Parathyroid adenoma (tissue), 2 donors: ENCODE measurements at regions not wholly inside any gene's neighbourhood (a gene's known extent, or its start where the extent isn't known, plus 50 kb on each side); places are given as distances from the start of the nearest gene placed in this dataset.

Experiments used
- H2AFZ ChIP-seq: fragments of 300-600 bp; sonication (generic); one replicate; pipeline ENCODE4 v1.7.0; 2017; ENCODE audit warnings: antibody characterized with exemption, mild to moderate bottlenecking
- H3K27ac ChIP-seq: fragments of 300-600 bp; sonication (generic); one replicate; pipeline ENCODE4 v1.7.0; 2017
- H3K27me3 ChIP-seq: fragments of 300-600 bp; sonication (generic); one replicate; pipeline ENCODE4 v1.7.0; 2017; ENCODE audit warnings: low read length; ENCODE audit not compliant: control insufficient read depth, insufficient read depth
- H3K36me3 ChIP-seq: fragments of 300-600 bp; sonication (generic); one replicate; pipeline ENCODE4 v1.7.0; 2017; ENCODE audit warnings: low read length; ENCODE audit not compliant: control insufficient read depth, insufficient read depth
- H3K4me1 ChIP-seq: fragments of 300-600 bp; sonication (generic); one replicate; pipeline ENCODE4 v1.7.0; 2017; ENCODE audit warnings: control low read depth
- H3K4me2 ChIP-seq: fragments of 300-600 bp; sonication (generic); one replicate; pipeline ENCODE4 v1.7.0; 2017; ENCODE audit warnings: low read length
- H3K4me3 ChIP-seq: fragments of 300-600 bp; sonication (generic); one replicate; pipeline ENCODE4 v1.7.0; 2017; ENCODE audit warnings: low read depth, low read length
- H3K79me2 ChIP-seq: fragments of 300-600 bp; sonication (generic); one replicate; pipeline ENCODE4 v1.7.0; 2017; ENCODE audit warnings: control low read depth
- H3K9ac ChIP-seq: fragments of 300-600 bp; sonication (generic); one replicate; pipeline ENCODE4 v1.7.0; 2017; ENCODE audit warnings: mild to moderate bottlenecking
- H3K9me3 ChIP-seq: fragments of 300-600 bp; sonication (generic); one replicate; pipeline ENCODE4 v1.7.0; 2017; ENCODE audit warnings: low read length; ENCODE audit not compliant: control insufficient read depth
- CTCF ChIP-seq: fragments of 300-600 bp; sonication (generic); IDR thresholded peaks from one replicate; pipeline ENCODE4 v1.7.0; 2017; ENCODE audit warnings: antibody characterized with exemption, mild to moderate bottlenecking
- donor health status: primary hyperparathyroidism.

- H2AFZ ChIP-seq, result no peak overlapping the region
- no peak overlapping the region for H3K4me2 ChIP-seq
- H3K27me3 ChIP-seq, result no peaks in the 10 kb centered on the region
- H3K79me2 ChIP-seq, result no peaks in the 10 kb centered on the region
- H3K27ac ChIP-seq, result no peak overlapping the region
- no peaks in the 10 kb centered on the region for H3K4me1 ChIP-seq
- H3K9ac ChIP-seq, result no peak overlapping the region
- no peak overlapping the region for H3K4me3 ChIP-seq
- H3K36me3 ChIP-seq, result no peaks in the 10 kb centered on the region
- no peaks in the 10 kb centered on the region for H3K9me3 ChIP-seq
- no peak for TF ChIP-seq CTCF
Measured at GRCh38 chr1:80244372-80244771, 1237.8 kb upstream of the ADGRL4 start.

GRCh38 chr1:80241566-80241965, 1235.0 kb upstream of the ADGRL4 start:
- Histone ChIP-seq H3K4me2 (no peak overlapping the region), H3K27me3 (no peaks in the 10 kb centered on the region), H3K36me3 (no peaks in the 10 kb centered on the region), H3K9me3 (no peaks in the 10 kb centered on the region), H2AFZ (no peak overlapping the region), H3K79me2 (no peaks in the 10 kb centered on the region), H3K27ac (no peak overlapping the region), H3K4me1 (no peaks in the 10 kb centered on the region), H3K9ac (no peak overlapping the region), H3K4me3 (no peak overlapping the region)
- TF ChIP-seq CTCF, result no peak

GRCh38 chr1:80225510-80225909, 1219.0 kb upstream of the ADGRL4 start:
- no peak overlapping the region for H3K4me3 ChIP-seq
- H3K27ac ChIP-seq, result no peak overlapping the region
- no peak overlapping the region for H2AFZ ChIP-seq
- H3K4me1 ChIP-seq, result no peaks in the 10 kb centered on the region
- H3K9ac ChIP-seq, result no peak overlapping the region
- H3K4me2 ChIP-seq, result no peak overlapping the region
- no peak for TF ChIP-seq CTCF
- H3K9me3 ChIP-seq, result no peaks in the 10 kb centered on the region
- H3K27me3 ChIP-seq, result no peaks in the 10 kb centered on the region
- no peaks in the 10 kb centered on the region for H3K79me2 ChIP-seq
- no peaks in the 10 kb centered on the region for H3K36me3 ChIP-seq

- H3K4me2 ChIP-seq, result no peak overlapping the region
- H3K4me3 ChIP-seq, result no peak overlapping the region
- no peaks in the 10 kb centered on the region for H3K4me1 ChIP-seq
- H3K9me3 ChIP-seq, result no peaks in the 10 kb centered on the region
- no peak overlapping the region for H2AFZ ChIP-seq
- no peaks in the 10 kb centered on the region for H3K27me3 ChIP-seq
- H3K36me3 ChIP-seq, result no peaks in the 10 kb centered on the region
- H3K79me2 ChIP-seq, result no peaks in the 10 kb centered on the region
- TF ChIP-seq CTCF, result no peak
- H3K9ac ChIP-seq, result no peak overlapping the region
- H3K27ac ChIP-seq, result no peak overlapping the region
Measured at GRCh38 chr1:80221319-80221718, 1214.8 kb upstream of the ADGRL4 start.

- no peaks in the 10 kb centered on the region for H3K4me1 ChIP-seq
- no peak overlapping the region for H3K9ac ChIP-seq
- no peaks in the 10 kb centered on the region for H3K79me2 ChIP-seq
- H3K4me3 ChIP-seq, result no peak overlapping the region
- no peaks in the 10 kb centered on the region for H3K27me3 ChIP-seq
- no peaks in the 10 kb centered on the region for H3K9me3 ChIP-seq
- no peak overlapping the region for H3K27ac ChIP-seq
- no peak overlapping the region for H3K4me2 ChIP-seq
- no peaks in the 10 kb centered on the region for H3K36me3 ChIP-seq
- no peak for TF ChIP-seq CTCF
- H2AFZ ChIP-seq, result no peak overlapping the region
Measured at GRCh38 chr1:80218112-80218511, 1211.6 kb upstream of the ADGRL4 start.
